NOMO-1 treated with DMSO at 0.1 percent for 48 hours (cell line): ENCODE measurements at regions not wholly inside any gene's neighbourhood (a gene's known extent, or its start where the extent isn't known, plus 50 kb on each side); places are given as distances from the start of the nearest gene placed in this dataset.
"Not testable (repeated sequence)": the region's sequence is repeated elsewhere in the genome, so short reads cannot be mapped to it uniquely, and the experiment has no call there.

ENCODE experiments used
- DNase-seq: peaks from one replicate; lab custom pipeline; 2025; ENCODE audit not compliant: unreplicated experiment; lab: John Stamatoyannopoulos, UW

DNA sequence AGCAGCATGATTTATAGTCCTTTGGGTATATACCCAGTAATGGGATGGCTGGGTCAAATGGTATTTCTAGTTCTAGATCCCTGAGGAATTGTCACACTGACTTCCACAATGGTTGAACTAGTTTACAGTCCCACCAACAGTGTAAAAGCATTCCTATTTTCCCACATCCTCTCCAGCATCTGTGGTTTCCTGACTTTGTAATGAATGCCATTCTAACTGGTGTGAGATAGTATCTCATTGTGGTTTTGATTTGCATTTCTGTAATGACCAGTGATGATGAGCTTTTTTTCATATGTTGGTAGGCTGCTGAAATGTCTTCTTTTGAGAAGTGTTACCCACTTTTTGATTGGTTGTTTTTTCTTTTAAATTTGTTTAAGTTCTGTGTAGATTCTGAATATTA lies 245.2 kb downstream of the SYT10 start:
- not testable (repeated sequence) for DNase-seq

DNA sequence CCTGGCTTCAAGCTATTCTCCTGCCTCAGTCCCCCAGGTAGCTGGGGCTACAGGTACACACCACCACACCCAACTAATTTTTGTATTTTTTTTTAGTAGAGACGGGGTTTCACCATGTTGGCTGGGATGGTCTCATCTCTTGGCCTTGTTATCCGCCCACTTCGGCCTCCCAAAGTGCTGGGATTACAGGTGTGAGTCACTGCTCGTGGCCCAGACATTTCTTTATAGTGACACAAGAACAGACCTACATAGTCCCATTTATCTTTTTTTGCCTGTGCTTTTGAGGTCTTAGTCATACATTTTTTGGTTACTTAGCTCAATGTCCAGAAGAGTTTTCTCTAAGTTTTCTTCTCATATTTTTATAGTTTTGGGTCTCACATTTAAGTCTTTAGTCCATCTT lies 247.4 kb downstream of the SYT10 start:
- no peak for DNase-seq

DNA sequence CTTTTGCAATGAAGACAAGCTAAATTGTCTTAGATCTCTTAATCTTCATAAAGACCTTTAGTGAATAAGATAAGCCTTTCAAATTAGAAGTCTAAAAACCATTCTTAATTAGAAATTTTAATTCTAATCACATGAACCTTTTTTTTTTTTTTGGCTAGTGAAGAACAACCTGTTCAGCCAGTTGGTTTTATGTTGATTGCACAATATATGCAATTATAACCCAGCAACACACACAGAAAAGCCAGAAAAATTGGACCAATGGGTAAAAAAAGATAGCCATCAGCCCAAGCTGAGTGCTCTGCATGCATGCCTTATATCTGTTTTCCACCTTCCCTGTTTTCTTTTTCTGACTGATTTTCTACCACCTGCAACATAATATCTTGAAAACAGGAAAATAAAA lies 252.2 kb downstream of the SYT10 start:
- no peak for DNase-seq

DNA sequence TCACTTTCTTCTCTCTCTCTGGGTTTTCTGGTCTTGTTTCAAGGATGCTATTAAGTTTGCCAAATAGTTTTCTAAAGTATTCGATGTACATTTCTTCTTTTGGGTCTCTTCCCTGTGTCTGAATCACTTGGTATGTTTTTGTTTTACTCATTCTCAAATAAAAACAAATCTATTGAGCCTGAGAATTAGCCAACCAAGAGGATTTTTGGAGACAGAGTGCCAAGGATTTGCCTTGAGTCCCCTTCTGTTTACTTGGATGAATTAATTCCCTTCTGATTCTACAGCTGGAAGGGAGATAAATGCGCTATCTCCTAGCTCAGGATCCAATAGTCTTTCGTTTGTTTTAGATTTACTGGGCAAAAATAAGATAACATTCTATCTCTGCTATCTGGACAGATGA lies 255.5 kb downstream of the SYT10 start:
- no peak for DNase-seq

DNA sequence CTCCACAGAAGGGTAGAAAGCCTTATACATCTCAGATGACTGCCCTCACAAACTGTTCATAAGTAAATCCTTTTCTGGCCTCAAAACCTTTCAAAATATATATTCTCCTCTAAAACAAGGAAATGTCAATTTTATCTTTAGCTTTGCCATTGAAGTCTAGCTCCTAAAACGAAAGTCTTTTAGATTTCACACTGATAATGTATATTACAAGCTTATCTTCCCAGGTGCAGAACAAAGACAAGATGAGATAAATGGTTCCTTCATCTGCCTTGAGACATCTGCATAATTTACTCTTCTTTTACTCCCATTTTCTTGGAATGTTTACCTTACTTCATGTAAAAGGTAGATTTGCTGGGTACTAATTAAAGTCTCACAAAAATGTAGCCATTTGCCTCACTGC lies 257.1 kb downstream of the SYT10 start:
- no peak for DNase-seq

DNA sequence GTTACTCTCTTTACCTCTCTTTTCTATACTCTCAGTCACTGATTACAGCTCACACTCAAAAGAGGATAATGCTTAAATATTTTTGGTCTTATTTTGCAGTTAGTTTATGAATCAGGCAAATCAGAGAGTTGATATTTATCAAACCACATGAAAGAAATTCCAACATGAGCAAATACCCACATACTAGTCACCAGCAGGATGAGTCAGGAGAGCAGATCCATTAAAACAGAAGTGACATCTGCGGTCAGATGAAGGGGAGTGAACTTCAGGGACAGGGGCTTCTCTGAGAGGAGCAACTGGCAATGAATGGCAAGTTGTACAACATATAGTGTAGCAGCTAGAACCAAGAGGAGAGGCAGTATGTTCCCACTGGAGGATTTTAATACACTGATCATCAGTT lies 258.7 kb downstream of the SYT10 start:
- no peak for DNase-seq

DNA sequence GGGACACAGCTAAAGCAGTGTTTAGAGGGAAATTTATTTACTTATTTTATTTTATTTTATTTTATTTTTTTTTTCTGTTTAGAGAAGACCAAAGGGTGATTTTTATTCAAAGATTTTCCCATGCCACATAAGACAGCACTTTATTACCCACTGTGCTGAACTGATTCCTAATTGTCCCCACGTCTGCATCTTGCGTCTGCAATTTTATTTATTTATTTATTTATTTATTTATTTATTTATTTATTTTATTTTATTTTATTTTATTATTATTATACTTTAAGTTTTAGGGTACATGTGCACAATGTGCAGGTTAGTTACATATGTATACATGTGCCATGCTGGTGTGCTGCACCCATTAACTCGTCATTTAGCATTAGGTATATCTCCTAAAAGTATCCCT lies 269.7 kb upstream of the PKP2 start:
- DNase-seq, result not testable (repeated sequence)

DNA sequence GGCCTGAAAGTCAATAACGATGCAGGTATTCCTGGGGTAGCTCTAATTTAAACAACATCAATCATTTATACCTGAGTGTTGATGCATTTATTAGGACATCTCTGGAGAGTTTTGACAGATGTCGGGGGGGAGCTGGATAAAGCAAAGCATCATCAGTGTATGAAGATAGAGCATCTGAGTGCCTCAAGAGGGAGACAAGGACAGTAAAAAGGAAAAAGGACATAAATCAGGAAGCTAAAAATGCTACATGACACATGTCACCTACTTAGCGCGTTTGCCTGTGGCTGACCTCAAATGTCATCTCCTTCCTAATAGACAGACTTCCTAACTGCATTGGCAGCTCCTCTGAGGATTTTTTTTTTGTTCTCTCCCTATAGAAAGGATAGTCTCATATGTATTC lies 259.5 kb upstream of the PKP2 start:
- DNase-seq, result no peak

DNA sequence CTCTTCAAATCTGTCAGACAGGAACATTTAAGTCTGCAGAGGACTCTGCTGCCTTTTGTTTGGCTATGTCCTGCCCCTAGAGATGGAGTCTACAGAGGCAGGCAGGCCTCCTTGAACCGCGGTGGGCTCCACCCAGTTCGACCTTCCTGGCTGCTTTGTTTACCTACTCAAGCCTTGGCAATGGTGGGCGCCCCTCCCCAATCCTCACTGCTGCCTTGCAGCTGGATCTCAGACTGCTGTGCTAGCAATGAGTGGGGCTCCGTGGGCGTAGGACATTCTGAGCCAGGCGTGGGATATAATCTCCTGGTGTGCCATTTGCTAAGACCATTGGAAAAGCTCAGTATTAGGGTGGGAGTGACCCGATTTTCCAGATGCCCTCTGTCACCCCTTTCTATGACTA lies 250.7 kb upstream of the PKP2 start:
- not testable (repeated sequence) for DNase-seq

DNA sequence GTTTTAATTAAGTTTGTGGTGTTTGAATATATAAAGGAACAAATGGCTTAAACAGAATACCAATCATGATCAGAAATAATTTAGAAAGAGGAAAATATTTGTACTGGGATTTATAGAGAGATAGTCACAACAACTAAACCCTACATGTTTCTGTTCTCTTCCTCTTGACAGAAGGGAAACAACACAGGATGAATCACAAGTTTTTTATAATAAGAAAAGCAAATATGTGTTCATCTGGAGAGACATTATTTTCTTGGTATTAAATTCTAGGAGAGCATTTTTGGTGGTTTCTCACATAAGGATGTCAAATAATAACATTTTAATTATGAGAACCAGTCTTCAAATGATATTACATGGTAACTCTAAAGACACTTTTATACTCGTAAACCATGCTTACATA lies 232.9 kb upstream of the PKP2 start:
- DNase-seq, result no peak

DNA sequence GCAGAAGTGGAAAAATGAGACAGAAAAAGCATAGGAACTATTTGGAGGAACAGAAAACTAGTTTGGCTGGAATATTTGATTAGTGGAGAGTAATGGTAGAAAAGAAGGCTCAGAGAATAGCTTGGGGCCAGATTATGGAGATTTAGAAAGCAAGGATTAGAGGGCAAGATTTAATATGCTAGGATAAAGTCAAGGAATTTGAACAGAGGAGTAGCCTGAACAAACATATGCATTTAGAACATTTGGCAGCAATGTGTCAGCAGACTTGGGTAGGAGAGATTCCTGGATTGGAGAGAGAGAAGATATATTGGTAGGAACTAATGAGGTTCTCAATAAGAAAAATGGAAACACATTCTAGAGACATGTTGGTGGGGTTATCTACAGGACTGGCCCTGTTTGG lies 229.2 kb upstream of the PKP2 start:
- DNase-seq, result no peak

DNA sequence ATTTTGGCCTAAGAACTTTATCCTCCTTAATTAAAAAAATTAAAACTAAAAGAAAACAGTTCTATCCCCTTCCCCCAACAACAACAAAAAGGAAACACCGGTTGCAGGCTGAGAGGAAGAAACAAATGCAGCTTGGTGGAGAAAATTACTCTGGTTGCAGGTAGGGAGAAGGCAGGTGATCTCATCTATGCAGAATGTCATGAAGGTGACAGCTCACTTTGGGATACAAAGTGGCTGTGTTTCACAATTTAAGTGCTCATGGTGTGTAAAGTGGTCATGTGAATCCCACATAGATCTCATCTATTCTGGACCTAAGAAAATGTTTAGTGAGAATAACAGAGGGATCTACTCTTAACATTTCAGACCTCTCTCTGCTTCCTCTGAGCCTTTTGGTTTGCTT lies 219.7 kb upstream of the PKP2 start:
- DNase-seq, result no peak

DNA sequence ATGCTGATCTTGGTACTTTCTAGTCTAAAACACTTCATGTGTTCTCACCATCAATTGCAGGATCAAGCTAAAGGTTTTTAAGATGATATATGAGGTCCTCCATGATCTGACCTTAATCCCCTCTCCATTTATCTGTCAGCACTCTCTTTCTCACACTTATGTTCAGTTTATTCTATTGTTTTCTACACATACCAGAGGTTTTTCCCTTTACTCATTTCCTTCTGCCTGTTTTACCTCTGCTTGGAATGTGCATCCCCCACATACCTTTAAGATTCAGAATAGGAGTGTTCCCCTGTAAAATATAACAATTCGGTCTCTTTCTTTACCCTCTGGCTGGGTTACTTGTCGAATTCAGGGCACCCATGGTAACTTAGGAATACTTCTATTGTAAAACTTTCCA lies 219.1 kb upstream of the PKP2 start:
- no peak for DNase-seq

DNA sequence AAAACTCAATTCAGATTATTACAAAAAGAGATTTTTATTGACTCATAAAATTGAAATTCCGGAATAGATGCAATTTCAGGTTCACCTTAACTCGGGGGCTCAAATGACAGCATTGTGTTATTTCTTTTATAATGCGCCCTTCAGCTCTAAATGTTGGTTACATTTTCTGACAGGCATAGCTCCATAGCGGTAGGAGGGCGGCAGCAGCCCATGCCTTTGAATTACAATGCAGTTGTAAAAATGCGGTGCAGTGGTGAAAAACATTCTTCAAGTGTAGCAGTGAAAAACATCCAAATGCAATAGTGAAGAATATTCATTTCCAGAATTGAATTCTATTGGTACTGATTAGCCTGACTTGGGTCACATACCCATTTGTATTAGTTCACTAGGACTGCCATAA lies 215.3 kb upstream of the PKP2 start:
- DNase-seq, result no peak

DNA sequence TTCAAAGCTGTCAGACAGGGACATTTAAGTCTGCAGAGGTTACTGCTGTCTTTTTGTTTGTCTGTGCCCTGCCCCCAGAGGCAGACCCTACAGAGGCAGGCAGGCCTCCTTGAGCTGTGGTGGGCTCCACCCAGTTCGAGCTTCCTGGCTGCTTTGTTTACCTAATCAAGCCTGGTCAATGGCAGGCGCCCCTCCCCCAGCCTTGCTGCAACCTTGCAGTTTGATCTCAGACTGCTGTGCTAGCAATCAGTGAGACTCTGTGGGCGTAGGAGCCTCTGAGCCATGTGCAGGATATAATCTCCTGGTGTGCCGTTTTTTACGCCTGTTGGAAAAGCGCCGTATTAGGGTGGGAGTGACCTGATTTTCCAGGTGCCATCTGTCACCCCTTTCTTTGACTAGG lies 211.2 kb upstream of the PKP2 start:
- not testable (repeated sequence) for DNase-seq

DNA sequence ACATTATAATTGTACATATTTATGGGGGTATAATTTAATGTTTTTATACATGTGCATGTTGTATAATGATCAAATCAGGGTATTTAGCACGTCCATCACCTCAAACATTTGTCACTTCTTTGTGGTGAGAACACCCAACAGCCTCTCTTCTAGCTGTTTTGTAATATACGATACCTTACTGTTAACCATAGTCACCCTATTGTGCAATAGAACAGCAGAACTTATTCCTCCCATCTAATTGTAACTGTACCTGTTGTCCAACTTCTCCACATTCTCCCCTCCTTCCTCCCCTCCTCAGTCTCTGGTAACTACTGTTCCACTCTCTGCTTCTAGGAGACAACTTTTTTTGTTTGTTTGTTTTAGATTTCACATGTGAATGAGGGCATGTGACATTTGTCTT lies 197.0 kb upstream of the PKP2 start:
- DNase-seq, result no peak

DNA sequence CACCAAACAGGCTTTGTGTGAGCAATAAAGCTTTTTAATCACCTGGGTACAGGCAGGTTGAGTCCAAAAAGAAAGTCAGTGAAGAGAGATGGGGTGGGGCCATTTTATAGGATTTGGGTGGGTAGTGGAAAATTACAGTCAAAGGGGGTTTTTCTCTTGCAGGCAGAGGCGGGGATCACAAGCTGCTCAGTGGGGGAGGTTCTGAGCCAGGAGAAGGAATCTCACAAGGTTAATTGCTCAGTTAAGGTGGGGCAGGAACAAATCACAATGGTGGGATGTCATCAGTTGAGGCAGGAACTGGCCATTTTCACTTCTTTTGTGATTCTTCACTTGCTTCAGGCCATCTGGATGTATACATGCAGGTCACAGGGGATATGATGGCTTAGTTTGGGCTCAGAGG lies 191.3 kb upstream of the PKP2 start:
- not testable (repeated sequence) for DNase-seq

DNA sequence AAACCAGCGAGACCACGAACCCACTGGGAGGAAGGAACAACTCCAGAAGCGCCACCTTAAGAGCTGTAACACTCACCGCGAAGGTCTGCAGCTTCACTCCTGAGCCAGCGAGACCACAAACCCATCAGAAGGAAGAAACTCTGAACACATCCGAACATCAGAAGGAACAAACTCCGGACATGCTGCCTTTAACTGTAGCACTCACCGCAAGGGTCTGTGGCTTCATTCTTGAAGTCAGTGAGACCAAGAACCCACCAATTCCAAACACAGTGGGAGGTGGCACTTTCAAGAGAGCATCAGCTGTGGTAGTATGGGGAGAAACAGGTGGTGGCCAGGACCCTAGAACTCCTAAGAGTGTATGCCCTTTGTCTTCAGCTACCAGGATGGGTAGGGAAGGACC lies 179.8 kb upstream of the PKP2 start:
- DNase-seq, result not testable (repeated sequence)

DNA sequence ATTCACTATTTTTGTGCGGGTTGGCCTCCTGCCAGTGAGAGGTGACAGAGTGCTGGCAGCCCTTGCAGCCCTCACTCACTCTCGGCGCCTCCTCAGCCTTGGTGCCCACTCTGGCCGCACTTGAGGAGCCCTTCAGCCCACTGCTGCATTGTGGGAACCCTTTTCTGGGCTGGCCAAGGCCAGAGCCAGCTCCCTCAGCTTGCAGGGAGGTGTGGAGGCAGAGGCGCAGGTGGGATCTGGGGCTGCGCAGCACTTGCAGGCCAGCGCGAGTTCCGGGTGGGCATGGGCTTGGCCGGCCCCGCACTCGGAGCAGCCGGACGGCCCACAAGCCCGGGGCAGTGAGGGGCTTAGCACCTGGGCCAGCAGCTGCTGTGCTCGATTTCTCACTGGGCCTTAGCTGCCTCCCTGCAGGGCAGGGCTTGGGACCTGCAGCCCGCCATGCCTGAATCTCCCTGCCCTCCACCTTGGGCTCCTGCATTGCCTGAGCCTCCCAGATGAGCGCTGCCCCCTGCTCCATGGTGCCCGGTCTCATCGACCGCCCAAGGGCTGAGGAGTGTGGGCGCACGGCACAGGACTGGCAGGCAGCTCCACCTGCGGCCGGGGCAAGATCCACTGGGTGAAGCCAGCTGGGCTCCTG lies 178.7 kb upstream of the PKP2 start:
- DNase-seq, result not testable (repeated sequence)

DNA sequence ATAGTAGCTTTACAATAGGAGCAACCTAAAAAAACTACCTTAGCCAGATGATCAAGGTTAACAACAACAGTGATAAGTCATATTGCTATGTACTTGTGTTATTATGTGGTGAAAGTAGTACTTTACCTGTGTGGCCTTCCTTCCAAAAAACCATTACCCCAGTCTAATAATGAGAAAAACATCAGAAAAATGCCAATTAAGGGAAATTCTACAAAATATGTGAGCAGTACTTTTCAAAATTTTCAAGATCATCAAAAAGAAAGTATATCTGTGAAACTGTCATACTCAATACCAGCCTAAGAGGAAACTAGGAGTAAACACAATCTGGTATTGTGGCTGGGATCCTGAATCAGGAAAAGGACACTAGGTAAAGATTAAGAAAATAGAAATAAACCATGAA lies 165.3 kb upstream of the PKP2 start:
- no peak for DNase-seq

DNA sequence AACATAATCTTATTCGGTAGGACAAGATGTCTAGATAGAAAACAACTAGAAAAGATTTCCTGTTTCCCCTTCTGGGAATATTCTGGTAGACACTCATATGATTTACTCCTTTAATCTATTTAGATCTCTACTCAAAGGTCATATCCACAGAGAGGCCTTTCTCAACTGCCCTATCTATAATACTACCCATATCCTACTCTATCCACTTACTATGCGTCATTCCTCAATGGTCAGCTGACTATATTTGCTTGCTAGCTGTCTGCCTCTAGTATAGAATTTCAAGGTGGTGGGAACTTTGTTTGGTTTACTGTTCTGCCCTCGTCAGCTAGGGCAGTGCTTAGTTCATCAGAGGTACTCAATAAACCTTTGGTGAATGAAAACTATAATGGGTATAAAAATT lies 157.8 kb upstream of the PKP2 start:
- DNase-seq, result no peak

DNA sequence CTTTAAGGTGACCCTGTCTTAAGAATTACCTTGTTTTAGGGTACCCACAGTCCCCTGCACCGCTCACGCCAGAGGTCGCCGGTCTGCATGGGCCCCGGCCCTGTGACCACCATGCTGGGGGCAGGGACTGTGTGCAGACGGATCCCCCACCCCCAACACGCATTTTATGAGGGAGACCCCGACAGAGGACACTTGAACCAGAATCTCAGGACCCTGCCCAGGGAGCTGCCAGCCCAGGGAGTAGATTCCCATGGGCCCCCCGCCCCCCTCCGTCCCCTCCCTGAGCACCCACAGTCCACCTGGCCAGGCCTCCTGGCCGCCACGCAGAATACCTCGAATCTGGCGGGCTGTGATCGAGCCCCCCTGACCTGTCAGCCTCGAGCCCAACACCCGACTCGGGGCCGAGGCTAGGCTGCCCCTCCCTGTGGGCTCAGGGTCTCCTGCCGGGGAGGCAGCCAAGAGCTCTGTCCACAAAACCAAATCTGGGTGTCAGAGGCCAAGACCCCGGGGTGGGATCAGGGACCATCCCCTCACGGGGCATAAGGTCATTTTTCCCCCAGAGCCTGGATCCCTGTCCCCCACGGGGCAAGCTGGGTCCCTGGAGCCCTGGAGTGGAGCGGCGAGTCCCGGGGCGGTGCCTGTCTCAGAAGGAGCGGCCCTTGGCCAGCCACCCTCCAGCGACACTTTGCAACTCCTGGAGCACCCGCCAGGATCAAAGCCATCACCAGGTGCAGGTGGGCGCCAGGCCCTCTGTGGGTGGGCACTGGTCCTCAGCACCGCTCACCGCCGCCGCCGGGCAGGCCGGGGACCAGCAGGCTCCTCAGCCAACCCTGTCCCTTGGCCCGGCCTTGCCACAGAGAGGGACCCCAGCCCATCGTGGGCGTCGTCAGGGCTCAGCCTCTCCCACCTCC lies 155.8 kb upstream of the PKP2 start:
- no peak for DNase-seq

DNA sequence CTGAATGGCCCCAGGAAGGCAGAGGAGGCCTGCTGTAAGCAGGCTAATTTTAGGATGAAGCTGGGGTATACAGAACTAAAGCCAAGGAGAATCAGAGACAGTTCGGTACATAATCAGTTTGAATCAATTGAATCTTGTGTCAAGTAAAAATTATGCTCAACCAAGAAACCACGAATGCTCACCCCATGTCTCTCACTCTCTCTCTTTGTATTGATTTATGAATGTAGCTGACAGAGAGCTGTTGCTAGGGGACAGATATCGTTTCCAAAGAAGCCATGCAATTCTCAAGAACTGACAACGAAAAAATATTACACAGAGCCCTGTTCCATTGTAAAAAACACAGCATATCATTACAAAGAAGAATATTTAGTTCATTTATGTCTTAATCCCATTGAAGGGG lies 151.1 kb upstream of the PKP2 start:
- no peak for DNase-seq
